BJ (cell line): ENCODE measurements at regions not wholly inside any gene's neighbourhood (a gene's known extent, or its start where the extent isn't known, plus 50 kb on each side); places are given as distances from the start of the nearest gene placed in this dataset.

Experiments
- CTCF ChIA-PET: fragments of 350-600 bp; formaldehyde crosslinking; extraction: SDS; loops from one replicate; lab custom pipeline; 2021; ENCODE audit warnings: antibody characterized with exemption, inconsistent platforms; lab: Yijun Ruan, JAX
- POLR2A ChIA-PET: fragments of 300-600 bp; sonication (Branson Sonifier 250); formaldehyde crosslinking; extraction: SDS; loops from one replicate; lab custom pipeline; 2021; ENCODE audit warnings: antibody characterized with exemption; lab: Charles Lee
- DNase-seq: peaks from one replicate; pipeline ENCODE4 v3.0.0-alpha.2; 2011; ENCODE audit warnings: low read depth
- H3K27me3 ChIP-seq: 2 replicates; pipeline ENCODE4 v1.6.0; 2011; ENCODE audit warnings: low read length; ENCODE audit not compliant: control insufficient read depth, insufficient read depth
- H3K36me3 ChIP-seq: 2 replicates; pipeline ENCODE4 v1.5.1; 2011; ENCODE audit warnings: low read length; ENCODE audit not compliant: control insufficient read depth, insufficient read depth
- H3K4me3 ChIP-seq: 2 replicates; pipeline ENCODE4 v1.5.1; 2011; ENCODE audit warnings: low read depth, mild to moderate bottlenecking, control low read depth, low read length
- CTCF ChIP-seq: IDR thresholded peaks from 2 replicates; pipeline ENCODE4 v1.5.1; 2011; ENCODE audit warnings: low read depth, mild to moderate bottlenecking, control low read depth, inconsistent platforms, low read length, moderate library complexity; ENCODE audit not compliant: insufficient read depth

DNA sequence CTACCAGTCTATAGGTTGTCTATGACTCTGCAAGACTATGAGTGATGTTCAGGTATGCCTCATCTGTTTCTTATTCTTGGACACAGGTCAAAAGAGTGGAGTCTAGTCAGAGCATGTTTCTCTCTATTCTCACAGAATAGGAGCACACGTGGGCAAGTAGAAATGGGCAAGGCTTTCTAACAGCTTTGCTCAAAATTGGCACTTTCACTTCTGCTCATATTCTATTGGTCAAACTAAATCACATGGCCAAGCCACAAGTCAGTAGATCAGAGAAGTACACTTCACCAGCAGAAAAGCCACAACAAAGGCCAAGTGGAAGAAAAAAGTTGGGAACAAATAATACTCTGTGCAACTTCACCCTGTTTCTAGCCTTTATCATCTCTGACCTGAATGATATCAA lies 354.5 kb upstream of the SYNCRIP start:
- DNase-seq = no peak
- Histone ChIP-seq H3K4me3 (no peak overlapping the region), H3K27me3 (no peaks in the 10 kb centered on the region), H3K36me3 (no peaks in the 10 kb centered on the region)
- POLR2A ChIA-PET = no interaction called here
- no peak for TF ChIP-seq CTCF
- CTCF ChIA-PET = no interaction called here

DNA sequence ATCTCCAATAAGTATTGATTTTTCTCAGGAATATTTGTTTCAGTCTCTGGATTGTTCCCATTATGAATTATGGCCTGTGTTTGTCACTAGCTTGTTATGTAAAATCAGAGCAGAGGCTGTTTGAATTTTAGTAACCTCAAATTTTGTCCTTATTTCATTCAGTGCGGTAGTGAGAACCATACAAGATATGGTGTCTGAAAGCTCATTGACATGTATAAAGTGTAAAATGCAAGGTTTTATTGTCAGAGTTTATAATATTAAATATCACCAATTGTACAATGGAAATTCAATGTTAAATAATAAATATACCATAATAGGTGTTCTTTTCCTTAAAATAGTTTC lies 353.3 kb upstream of the SYNCRIP start:
- no peak for TF ChIP-seq CTCF
- no peak for DNase-seq
- ChIA-PET POLR2A (no interaction called here), CTCF (no interaction called here)
- Histone ChIP-seq H3K4me3 (no peak overlapping the region), H3K36me3 (no peaks in the 10 kb centered on the region), H3K27me3 (no peaks in the 10 kb centered on the region)

GRCh38 chr6:85995339-85996033 lies 352.8 kb upstream of the SYNCRIP start:
- H3K27me3 ChIP-seq = no peaks in the 10 kb centered on the region
- no peaks in the 10 kb centered on the region for H3K36me3 ChIP-seq
- TF ChIP-seq CTCF = no peak
- DNase-seq = no peak
- ChIA-PET CTCF (no interaction called here), POLR2A (no interaction called here)
- H3K4me3 ChIP-seq = no peak overlapping the region

DNA sequence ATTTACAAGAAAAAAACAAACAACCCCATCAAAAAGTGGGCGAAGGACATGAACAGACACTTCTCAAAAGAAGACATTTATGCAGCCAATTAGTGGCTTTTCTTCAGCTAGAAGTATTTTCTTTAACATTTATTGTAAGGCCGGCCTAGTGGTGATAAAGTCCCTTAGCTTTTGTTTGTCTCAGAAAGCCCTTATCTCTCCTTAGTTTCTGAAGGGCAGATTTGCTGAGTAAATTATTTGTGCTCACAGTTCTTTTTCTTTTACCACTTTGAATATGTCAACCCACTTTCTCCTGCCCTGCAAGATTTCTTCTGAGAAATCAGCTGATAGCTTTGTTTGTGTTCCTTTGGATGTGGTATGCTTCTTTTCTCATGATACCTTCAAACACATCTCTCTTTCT lies 344.0 kb upstream of the SYNCRIP start:
- CTCF ChIA-PET = no interaction called here
- no peaks in the 10 kb centered on the region for H3K27me3 ChIP-seq
- no peaks in the 10 kb centered on the region for H3K36me3 ChIP-seq
- no peak for TF ChIP-seq CTCF
- no peak overlapping the region for H3K4me3 ChIP-seq
- POLR2A ChIA-PET = no interaction called here
- no peak for DNase-seq

GRCh38 chr6:85983032-85983659 lies 340.5 kb upstream of the SYNCRIP start:
- no peak overlapping the region for H3K4me3 ChIP-seq
- no peak for DNase-seq
- ChIA-PET POLR2A (no interaction called here), CTCF (no interaction called here)
- TF ChIP-seq CTCF = no peak
- H3K27me3 ChIP-seq = no peaks in the 10 kb centered on the region
- H3K36me3 ChIP-seq = no peaks in the 10 kb centered on the region
